HuH-7 (cell line): ENCODE measurements at regions not wholly inside any gene's neighbourhood (a gene's known extent, or its start where the extent isn't known, plus 50 kb on each side); places are given as distances from the start of the nearest gene placed in this dataset.
"Not testable (repeated sequence)": the region's sequence is repeated elsewhere in the genome, so short reads cannot be mapped to it uniquely, and the experiment has no call there.

Experiments
- DNase-seq: peaks from one replicate; pipeline ENCODE4 v3.0.0; 2011; ENCODE audit warnings: low spot score

DNA sequence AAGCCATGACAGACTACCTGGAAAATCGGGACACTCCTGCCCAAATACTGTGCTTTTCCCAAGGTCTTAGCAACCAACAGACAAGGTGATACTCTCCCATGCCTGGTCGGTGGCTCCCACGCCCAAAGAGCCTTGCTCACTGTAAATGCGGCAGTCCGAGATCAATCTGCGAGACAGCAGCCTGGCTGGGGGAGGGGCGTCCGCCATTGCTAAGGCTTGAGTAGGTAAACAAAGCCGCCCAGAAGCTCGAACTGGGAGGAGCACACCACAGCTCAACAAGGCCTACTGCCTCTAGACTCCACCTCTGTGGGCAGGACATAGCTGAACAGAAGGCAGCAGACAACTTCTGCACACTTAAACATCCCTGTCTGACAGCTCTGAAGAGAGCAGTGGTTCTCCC lies 272.1 kb upstream of the CCNG1 start:
- DNase-seq, result no peak

DNA sequence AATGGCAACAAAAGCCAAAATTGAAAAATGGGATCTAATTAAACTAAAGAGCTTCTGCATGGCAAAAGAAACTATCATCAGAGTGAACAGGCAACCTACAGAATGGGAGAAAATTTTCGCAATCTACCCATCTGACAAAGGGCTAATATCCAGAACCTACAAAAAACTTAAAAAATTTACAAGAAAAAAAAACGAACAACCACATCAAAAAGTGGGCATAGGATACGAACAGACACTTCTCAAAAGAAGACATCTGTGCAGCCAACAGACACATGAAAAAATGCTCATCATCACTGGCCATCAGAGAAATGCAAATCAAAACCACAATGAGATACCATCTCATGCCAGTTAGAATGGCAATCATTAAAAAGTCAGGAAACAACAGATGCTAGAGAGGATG lies 267.2 kb upstream of the CCNG1 start:
- not testable (repeated sequence) for DNase-seq

DNA sequence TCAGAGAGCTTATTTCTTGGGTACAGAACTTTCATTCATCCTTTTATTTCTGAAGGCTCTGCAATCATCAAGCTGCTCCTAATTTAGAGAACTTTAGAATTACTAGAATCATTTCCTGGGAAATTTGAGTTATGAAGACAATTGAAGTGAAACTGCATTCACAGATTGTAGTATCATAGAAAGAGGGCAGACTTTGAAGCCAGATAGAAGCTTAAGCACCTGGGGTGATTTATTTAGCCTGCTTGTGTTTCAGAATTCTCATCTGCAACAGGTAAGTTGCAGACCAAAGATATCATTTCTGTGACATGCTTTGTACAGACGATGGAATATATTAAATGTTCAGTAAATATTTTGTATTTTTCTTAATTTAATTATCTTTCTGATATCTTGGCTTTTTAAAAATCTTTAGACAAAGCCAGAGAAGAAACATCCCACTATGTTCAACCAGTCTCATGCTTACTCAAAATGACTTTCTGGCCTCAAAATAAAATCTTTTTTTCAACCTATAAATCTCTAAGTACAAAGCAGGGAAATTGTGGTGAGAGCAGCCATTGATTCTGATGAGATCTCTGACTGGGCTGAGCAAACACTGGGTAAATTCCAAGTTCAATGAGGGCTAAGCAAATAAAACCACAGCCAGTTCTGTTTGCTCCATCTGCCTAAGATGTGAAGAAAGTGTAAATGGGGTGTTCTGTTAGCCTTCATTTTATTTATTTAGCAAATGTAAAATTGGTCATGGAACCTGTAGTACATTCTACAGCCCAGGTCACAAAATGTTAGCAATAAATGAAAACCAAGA lies 264.7 kb upstream of the CCNG1 start:
- peak; percentile 7 for DNase-seq

DNA sequence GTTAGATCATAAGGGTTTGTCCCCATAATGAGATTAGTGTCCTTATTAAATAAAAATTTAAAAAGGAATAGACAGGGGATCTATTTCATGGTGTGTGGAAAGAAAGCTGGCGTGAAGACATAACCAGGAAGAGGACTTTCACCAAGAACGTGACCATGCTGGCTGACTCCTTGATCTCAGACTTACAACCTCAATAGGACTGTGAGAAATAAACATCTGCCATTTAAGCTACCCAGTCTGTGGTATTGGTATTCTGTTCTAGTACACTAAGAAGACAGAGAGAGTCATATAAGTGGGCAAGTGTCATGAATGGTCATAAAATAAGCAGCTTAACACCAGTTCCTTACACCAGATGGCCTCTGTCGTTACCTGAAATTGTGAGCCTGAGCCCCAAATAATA lies 259.4 kb upstream of the CCNG1 start:
- no peak for DNase-seq

DNA sequence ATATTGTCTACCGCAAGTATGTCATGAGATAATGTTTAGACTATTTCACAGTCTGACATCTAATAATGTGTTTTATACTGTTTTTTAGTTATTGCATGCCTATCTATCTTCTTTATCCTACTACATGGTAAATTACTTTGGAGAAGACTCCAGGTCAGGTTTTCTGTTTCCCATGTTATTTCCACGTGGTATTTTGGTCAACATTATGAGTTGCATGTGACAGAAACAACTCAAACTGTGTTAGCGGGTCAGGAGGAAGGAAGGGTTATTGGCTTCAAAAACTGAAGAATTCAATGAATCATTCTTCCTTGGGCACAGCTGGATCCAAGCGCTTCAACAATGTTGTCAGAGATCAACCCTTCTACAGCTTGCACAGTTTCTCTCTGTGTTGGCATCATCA lies 252.1 kb upstream of the CCNG1 start:
- DNase-seq, result no peak

DNA sequence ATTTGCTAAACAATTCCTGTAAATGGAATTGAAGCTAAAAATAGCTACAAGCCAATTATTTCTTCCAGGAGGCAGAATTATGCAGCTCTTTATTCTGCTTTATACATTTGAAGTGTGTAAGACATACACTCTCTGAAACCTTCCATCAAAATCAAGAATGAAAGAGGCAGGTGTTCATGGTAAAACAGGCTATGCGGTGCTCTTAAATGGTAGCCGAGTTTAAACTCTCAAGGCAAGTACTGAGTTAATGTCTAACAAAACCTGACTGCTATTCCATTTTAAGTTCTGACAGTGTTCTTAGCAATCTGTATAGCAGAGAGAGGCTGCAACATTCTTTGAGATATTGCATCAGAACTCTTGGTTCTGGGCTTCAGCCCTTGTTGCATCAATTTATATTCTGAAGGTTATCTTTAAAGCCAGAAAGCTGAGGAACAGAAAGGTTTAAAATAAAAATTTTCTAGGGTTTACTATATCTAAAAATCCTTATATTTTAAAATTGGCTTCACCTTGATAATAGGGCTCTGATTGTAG lies 248.3 kb upstream of the CCNG1 start:
- DNase-seq, result no peak

DNA sequence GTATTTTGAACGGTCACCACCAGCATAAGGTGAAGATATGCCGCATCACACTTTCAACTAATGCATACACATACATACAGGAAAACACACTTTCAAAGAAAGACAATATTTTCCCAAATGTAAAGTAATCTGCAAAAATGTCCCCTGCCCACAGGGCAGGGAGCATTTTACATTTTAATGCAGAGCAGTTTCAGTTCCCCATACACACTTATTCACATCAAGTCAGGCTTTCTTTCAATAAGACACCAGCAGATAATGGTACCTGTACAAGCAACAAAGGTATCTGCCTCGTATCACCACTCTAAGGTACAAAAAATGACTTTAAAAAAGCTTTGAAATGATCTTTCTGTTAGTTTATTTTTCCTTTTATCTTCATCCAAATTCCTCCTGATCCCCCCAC lies 247.1 kb upstream of the CCNG1 start:
- no peak for DNase-seq

DNA sequence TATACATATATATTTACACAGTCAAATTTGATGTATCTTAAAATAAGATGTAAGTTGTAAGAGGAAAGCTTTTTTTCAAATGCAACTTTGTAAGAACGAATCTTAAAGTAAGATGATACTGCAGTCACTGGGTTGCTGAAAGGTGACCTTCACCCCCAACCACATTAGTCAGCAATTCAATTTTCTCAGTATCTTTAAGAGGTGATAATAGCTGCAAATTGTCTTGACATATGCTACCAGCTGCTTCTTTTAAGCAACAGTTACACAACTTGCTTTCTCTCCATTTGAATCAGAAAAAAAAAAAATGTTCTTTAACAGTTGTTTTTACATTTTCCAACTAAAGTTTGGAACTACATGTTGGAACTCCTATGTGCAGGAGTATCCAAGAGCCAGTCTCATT lies 246.6 kb upstream of the CCNG1 start:
- no peak for DNase-seq

DNA sequence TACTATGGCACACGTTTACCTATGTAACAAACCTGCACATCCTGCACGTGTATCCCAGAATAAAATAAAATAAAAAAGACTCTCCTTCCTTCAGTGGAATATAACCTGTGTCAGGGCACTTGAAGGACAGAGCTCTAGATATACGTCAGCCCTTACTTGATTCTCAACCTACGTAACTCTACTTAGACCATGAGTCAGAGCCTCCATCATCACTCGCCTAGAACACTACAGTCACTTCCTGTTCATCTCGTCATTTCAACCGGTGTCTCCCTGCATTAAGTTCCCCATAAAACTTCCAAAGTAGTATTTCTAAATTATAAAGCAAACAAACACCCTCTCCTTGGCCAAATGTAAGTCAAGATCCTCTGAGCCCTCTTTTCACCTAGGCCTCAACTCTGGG lies 243.5 kb upstream of the CCNG1 start:
- no peak for DNase-seq

DNA sequence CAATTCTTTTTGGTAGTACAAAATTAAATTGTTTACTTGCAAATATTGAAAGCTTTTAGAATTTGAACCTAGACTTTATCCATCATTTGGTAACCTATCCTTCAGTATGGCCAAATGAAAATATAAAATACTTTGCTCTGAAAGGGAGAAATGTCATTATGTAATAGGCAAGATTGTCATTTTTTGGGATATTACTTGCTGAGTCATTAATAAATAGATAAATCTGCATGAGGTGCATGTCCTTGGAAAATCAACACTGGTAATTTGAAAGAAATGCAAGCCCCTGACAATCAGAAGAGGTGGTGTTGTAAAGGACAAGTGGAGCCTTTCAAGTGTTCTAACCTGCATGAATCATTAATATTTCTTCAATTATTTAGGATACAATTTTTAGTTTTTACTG lies 231.8 kb upstream of the CCNG1 start:
- DNase-seq, result no peak

DNA sequence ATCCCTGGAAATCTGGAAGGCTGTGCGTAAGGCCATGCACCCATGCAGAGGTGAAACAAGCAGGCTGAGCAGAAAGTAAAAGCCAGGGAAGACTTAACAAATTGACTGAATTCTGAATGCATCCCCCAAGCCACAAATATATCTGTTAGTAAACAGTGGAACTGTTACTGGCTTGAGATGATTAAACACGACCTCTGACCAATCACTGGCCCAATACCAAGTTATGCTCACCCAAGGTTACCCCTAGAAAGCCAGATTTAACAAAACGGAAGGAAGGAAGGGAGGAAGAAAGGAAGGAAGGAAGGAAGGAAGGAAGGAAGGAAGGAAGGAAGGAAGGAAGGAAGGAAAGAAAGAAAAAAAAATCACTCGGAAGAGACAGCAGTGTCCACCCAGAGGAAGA lies 215.8 kb upstream of the CCNG1 start:
- DNase-seq, result no peak

DNA sequence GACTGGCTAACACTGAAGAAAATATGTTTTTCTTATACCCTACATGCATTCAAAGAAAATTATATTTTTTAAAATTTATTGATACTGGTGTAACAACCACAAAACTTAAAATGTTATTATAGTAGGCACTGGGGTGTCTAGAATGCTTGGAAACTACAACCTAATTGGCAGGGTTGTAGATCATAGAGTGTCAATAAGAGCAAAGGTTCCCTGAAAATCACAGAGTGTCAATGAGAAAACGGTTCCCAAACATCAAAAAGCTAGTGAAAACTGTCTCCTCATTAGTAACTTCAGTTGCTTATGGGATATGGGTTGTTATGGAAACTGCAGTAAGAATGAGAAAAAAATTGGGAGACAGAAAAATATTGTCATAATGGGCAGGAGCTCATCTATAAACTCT lies 214.4 kb upstream of the CCNG1 start:
- no peak for DNase-seq

DNA sequence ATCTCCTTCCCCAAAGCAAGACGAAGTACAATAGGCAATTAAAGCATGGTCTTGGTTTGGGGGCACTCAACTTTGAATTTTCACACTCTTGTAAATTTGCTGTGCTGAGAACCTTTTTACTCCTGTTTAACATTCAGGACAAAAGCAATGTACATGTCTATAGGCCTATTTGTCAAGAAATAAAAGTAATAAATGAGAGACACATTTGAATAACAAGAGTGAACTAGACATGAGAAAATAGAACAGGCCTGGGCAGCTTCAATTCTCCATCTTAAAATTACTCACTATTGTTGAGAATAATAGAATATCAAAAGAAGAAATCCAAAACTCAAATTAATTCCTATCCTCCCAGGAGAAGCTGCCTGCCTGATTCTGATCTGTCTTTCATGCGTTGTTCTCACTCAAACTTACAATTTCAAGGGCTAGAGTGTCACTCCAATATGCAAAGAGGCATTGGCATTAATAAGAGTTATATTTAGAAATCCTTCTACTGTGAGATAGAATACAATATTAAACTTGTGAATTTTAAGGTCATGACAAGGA lies 192.9 kb upstream of the CCNG1 start:
- no peak for DNase-seq

DNA sequence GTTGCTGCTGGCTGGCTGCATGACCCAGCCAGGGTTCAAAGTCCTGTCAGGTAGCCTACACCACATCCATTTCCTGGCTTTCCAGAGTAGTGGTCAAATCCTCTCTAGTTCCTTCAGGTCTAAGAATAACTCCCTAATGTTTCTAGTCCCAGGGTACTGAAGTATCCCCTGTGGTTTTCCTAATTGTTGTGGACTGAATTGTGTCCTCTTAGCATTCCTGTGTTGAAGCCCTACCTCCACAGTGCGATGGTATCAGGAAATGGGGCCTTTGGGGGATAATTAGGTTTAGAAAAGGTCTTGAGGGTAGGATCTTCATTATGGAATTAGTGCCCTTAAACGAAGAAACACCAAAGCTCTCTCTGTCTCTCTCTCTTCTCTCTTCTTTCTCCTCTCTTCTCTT lies 191.8 kb upstream of the CCNG1 start:
- DNase-seq, result no peak

DNA sequence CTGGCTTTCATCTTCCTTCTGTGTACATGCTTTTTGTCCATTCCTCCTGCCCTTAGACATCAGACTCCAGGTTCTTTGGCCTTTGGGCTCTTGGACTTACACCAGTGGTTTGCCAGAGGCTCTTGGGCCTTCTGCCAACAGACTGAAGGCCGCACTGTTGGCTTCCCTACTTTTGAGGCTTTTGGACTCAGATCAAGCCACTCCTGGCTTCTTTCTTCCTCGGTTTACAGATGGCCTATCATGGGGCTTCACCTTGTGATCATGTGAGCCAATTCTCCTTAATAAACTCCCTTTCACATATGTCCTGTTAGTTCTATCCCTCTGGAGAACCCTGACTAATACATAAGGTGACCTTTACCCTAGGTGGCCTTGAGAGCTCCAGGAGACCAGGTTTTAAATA lies 189.1 kb upstream of the CCNG1 start:
- DNase-seq, result no peak

DNA sequence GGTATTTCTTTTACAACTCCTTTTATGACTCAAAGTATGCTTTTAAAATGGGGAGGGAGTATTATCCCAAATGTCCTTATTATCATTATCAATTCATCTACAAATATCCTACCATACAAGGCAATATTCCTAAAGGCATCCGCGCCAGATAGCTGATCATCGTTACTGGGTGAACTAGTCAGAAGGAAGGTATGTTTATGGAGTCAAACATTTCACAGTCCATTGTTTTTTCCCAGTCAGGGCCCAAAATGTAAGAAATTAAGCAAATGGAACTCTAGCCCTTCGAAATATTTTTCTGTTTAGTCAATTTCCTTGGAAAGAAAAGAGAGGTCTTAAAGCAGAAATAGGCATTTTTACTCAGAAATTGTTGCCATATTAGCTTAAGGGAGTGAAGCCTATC lies 188.5 kb upstream of the CCNG1 start:
- no peak for DNase-seq

DNA sequence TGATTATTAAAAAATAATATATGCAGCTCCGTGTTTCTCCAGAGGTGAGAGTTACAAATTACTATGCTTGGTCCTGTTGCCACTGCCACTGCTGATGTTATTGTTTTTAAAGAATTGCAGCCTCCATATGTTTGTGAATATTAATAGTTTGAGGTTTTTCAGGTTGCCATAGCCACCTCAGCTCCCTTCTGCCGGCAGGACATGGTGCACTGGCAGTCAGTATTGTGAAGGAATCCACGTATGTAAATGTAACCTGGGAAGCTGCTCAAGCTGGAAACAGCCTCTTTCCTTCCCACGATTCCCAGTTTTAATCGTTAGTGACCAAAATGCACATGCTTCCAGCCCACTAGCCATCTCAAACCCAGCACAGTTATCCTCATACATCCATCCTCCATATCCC lies 184.4 kb upstream of the CCNG1 start:
- DNase-seq, result no peak

DNA sequence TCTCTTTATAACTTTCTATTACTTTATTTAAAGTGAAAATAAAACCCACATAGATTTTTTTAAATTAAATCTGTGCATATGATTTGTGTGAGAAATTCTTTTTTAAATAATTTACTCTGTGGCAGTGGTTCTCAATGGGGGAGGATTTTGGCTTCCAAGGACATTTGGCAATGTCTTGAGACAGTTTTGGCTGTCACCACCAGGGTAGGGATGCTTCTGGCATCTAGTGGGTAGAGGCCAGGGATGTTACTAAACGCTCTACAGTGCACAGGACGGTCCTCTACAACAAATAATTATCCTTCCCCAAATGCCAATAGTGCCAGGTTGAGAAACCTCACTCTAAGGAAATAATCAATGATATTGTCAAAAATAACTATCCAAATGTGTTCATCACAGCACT lies 177.9 kb upstream of the CCNG1 start:
- no peak for DNase-seq

DNA sequence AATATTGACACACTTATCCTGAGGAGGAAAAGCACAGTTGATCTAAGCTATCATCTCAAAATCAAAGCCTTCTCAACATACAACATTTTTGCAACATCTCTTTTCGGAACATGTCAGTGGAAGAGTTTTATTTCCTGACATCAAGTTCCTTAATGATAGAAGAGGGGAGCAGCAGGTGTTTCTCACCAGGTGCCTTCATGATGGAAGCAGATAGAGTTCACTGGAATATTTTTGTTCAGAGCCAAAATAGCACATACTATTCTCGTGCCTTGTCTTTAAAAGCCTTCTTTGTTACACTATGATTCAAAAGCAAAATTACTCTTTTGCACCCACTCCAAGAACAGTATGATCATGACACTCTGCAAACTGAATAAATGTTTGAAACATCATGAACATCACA lies 176.9 kb upstream of the CCNG1 start:
- DNase-seq, result no peak

DNA sequence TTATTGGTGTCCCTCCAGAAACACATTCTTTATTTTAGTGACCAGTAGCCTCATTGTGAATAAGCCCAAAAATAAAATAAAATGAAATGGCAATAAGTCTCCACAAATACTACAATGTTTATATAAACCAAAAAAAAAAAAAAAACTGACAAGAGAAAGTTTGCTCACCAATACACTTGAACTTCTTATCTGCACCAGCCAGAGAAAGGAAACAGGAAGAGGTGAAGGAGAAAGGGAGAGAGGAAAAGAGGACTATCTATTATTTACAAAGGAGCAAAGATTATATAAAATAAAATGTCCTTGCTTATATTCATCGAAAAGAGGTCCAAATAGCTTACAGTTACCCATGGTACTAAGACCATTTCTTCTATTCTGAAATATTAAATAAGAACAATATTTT lies 176.4 kb upstream of the CCNG1 start:
- no peak for DNase-seq

DNA sequence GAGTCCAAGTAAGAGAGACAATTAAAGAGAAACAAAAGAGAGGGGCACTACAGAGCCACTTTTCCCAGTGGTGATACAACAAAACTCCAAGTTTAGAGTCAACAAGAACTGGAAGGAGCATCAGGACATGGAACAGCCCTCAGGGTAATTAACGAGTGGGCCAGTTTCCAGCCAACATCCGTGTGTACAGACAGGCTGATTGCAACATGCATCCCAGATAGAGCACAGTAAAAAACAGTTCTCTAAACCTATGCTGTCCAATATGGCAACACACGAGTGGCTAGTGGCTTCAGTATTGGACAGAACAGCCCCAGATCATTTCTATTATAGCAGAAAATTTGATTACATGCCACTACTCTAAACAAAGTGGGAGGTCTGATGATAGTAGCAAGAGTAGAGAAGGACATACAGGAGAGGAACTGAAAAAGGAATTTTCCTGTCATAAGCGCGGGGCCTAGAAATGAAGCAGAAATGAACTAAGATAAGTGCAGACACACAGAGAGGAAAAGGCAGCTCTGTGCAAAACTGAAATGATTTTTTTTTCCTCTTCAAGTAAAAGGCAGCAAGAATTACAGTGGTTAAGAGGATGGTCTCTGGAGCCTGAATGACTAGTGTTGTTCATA lies 175.6 kb upstream of the CCNG1 start:
- DNase-seq, result peak; percentile 14

DNA sequence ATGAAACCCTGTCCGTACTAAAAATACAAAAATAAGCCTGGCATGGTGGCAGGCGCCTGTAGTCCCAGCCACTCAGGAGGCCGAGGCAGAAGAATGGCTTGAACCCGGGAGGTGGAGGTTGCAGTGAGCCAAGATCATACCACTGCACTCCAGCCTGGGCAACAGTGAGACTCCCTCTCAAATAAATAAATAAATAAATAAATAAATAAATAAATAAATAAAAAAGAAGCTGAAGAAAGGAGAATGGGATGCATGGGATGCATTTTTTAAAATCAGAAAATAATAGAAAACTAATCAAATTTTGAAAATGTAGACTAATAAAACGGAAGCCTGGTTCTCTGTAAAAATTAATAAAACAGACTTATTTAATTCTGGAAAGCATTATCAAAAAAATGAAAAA lies 171.1 kb upstream of the CCNG1 start:
- DNase-seq, result not testable (repeated sequence)

DNA sequence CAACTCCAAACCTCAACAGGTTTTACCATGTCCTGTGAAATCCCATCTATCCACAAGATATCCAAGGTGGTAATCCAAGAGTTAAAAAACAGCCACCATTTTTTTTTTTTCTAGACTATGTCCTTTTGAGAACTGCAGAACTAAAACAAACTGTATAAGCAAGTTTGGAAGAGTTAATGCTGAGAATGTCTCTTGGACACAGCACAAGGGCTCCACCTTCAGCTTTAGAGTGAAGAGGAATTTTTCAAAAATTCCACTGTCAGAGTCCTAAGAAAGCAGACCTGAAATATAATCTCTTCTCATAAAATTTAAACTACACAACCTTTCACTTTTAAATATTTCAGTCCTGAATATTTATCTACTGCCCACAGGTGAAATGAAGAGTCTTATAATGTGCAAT lies 167.8 kb upstream of the CCNG1 start:
- no peak for DNase-seq

DNA sequence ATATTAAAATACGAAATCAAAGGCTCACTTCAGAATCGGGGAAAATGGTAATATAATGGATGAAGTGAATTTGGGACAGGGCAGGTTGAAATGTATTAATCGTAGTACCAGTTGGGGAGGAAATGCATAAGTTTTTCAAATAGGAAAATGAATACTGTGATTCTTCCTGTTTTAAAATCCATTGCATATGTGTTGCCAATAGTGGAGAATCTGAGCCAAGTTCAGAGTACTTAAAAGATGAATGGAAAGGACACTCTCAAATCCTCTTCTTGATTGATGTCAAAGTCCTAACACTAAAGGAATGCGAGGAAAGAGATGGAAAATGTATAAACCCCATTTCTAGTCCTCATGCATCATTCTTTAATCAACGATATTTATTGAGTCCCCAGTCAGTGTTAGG lies 160.9 kb upstream of the CCNG1 start:
- DNase-seq, result no peak
